GM19023 (cell line): ENCODE measurements at regions not wholly inside any gene's neighbourhood (a gene's known extent, or its start where the extent isn't known, plus 50 kb on each side); places are given as distances from the start of the nearest gene placed in this dataset.
"Not testable (repeated sequence)": the region's sequence is repeated elsewhere in the genome, so short reads cannot be mapped to it uniquely, and the experiment has no call there.

ENCODE experiments used
- ATAC-seq: cut with Tn5 transposase; IDR thresholded peaks from one replicate; pipeline ENCODE4 v1.9.1; 2021; ENCODE audit warnings: mild to moderate bottlenecking, moderate library complexity; ENCODE audit not compliant: unreplicated experiment

GRCh38 chr2:35199298-35199697 lies 1156.3 kb upstream of the CRIM1 start:
- no peak for ATAC-seq

- no peak for ATAC-seq
These were observed 1169.6 kb upstream of the CRIM1 start for GRCh38 chr2:35185861-35186412.

- ATAC-seq = no peak
These were observed 1171.1 kb upstream of the CRIM1 start for GRCh38 chr2:35184471-35184870.

DNA sequence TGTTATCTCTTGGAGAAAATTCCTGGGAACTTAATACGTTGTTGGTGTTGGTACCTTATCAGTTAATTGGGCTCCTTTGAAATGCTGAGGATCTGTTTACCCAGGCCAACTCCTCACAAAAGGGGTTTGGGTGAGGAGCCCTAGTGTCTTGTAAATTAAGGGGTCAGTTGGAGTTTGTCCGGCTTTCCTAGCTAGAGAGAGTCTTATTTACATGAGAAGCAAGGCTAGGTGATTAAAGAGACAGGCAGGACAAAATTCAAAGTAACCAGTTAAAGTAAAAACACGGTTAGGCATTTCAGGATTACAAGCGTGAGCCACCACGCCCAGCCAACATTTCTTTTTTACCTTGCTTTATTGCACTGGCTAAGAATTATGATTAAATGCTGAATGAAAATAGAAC lies 1178.9 kb upstream of the CRIM1 start:
- ATAC-seq = not testable (repeated sequence)

DNA sequence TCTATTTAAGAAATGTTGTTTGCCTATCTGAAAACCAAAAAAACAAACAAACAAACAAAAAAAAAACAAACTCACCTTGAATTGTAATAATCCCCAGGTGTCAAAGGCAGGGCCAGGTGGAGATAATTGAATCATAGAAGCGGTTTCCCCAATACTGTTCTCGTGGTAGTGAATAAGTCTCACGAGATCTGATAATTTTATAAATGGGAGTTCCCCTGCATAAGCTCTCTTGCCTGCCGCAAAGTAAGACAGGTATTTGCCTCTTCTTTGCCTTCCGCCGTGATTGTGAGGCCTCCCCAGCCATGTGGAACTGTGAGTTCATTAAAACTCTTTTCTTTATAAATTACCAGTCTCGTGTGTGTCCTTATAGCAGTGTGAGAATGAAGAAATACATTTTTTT lies 1180.7 kb upstream of the CRIM1 start:
- ATAC-seq = no peak

DNA sequence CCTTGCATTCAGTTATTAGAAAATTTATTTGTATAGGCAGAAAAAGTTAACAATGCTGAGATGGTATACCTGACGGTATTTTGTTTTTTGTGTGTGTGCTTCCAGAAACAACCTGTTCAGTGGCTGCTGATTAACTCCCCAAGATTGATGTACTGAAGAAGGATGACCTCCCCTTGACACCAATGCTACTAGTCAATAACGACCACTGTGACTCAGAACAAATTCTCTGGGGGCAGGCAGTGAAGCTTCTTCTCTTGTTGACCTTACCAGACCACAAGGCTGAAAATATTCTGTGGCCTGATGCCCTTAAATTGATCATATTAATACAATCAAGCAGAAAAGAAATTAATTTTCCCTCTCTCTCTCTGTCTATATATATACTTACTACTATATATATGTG lies 1182.9 kb upstream of the CRIM1 start:
- no peak for ATAC-seq

GRCh38 chr2:35168351-35168750 lies 1187.2 kb upstream of the CRIM1 start:
- no peak for ATAC-seq

DNA sequence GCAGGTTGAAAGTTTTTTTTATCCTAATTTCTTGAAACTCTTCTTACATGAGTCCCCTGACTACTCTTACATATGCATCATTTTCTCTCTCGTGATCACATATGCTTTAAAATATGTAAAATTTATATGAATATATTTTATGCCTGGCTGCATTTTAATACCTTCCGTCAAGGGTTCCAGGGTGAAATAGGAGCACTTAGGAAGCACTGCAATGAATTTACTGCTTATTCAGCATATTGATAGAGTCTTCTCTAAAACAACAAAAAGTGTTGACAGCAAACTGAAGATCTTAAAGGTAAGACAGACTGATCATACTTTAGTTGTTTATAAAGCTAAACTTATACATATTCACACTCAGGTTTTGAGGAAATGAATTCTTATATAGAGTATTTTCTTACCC lies 1191.6 kb upstream of the CRIM1 start:
- ATAC-seq = no peak

DNA sequence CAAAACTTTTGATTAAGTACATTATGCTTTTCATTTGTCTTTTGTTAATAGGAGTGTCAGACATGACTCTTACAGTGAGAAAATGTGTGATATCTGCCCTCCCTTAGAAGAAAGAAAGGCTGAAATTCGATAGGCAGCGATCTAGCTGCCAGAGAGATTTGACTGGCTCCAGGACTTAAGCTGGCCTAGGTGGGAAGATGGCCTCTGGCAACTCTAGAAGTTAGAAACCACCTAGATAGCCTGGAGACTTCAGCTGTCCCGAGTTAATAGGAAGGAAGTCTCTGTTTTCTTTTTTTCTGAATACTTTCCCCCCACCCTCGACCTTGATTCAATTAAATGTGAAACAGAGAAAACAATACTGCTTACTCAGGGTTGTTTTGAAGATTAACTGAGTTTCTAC lies 1194.7 kb upstream of the CRIM1 start:
- ATAC-seq = no peak

DNA sequence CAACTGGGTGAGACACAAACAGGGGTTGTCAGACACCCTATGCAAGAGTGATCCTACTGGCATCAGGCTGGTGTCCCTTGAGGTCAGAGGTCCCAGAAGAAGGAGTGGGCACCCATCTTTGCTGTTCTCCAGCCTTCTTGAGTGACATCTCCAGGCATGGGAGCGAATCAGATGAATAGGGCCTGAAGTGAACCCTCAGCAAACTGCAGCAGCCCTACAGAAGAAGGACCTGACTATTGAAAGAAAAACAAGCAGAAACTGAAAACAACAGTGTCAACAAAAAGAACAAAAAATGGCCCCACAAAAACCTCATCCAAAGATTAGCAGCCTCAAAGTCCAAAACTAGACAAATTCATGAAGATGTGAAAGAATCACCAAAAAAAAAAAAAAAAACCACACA lies 1229.7 kb upstream of the CRIM1 start:
- ATAC-seq = no peak

DNA sequence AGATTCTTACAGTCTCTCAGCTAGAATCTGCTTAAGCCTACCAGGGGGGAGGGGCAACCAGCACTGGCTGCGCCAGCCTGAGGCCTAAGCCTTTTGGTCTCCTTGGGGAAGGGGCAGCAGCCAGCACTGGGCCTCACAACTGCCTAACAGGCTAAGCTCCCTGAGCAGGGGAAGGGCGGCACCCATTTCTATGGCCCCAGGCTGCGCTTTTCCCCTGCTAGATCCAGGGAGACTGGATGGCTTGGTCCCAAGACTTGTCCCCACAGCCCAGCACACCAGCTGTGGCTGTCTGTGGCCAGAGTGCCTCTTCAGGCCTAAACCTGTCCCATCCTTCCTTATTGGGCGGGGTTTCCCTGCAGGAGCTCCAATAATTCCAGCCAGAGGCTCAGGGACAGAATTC lies 1230.3 kb upstream of the CRIM1 start:
- no peak for ATAC-seq

DNA sequence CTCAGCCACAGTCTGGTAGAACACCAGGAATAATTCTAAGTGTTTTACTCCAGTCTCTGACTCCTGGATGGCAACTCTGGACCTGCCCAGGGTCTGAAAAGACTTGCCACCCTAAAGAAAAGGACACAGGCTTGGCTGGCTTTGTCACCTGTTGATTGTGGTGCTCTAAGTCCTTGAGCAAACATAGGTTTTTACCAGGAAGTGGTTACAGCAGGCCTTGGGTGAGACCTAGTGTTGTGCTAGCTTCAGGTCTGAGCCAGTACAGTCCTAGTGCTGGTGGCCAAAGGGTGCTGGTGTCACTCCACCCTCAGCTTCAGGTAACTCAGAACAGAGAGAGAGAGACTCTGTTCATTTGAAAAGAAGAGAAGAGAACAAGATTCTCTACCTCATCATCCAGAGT lies 1239.4 kb upstream of the CRIM1 start:
- no peak for ATAC-seq

DNA sequence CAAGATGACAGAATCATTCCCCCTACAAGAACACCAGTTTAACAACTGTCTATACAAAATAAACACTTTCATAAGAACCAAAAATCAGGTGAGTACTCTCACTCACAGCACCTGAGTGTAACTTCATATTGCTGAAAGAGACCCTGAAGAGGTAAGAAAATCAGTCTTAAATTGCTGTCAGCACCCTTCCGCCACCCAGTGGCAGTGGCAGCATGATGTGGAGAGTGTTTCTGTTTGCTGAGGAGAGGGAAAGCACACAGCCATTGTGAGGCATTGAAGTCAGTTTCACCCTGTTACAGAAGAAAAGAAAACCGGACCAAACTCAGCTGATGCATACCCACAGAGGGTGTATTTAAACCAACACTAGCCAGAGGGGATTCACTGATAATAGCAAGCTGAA lies 1240.8 kb upstream of the CRIM1 start:
- ATAC-seq = no peak

GRCh38 chr2:35112367-35112766 lies 1243.2 kb upstream of the CRIM1 start:
- ATAC-seq = not testable (repeated sequence)

DNA sequence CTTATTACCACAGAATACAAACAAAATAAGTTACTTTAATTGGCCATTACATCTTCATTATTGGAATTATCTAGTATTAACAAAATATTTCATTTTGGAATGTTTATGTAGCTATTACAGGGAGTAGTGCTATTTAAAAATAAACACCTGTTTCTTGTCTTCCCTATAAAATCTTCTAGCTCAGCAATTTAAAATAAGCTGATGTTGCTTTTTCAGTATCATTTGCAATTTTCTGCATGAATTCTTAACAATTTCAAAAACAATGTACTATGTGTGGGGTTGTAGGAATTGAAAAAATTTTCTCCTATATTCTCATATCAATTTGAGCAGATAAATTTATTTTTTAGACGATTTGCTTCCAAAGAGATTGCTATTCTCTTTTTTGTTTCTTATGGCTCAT lies 1251.3 kb upstream of the CRIM1 start:
- ATAC-seq = no peak

DNA sequence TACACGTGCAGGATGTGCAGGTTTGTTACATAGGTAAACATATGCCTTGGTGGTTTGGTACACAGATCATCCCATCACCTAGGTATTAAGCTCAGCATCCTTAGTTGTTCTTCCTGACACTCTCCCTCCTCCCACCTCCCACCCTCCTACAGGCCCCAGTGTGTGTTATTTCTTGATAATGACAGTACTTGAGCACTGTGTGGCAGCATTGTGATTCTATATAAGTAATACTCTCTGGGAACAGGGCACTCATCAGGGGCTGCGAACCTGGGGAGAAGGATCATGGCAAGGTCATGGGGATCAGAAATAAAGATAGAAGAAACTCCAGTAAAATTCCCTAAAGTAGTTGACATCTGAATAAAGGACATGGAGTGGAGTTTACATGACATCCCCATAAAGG lies 1256.2 kb upstream of the CRIM1 start:
- no peak for ATAC-seq

DNA sequence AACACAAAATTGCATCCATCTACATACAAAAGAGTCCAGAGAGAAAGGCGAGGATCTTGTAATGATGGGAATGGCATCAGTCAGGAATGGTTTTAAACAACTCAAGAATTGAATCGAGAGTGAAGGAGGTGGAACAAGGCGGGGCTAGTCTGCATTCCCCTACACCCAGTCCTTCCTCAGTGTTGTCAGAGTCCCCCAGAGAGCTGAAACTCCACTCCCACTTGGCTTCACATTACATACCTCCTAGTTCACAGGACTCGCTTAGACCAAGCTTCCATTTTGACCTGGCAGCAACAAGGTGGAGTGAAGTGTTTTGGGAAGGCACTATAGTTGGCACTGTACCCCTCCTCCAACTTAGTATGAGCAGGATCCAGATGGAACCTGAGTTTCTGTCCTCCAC lies 1273.5 kb upstream of the CRIM1 start:
- ATAC-seq = no peak

DNA sequence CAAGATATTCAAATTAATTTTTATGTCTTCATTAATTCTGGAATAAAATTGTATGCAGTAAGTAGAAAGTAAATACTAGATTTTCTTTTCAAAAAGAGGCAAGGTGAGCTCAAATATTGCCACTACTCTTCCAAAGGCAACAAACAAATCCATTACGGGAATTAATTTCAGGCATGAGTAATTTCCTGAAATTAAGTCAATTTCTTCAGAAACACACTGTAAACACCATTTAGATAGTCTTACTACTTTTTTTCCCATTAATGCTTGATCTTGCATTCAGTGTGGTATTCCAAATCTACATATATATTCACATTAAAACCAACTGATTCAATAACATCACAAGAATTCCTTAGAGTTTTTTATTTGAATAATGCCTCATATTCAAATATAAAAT lies 1274.0 kb upstream of the CRIM1 start:
- no peak for ATAC-seq

GRCh38 chr2:35081001-35081621 lies 1274.5 kb upstream of the CRIM1 start:
- ATAC-seq = no peak

GRCh38 chr2:35080231-35080910 lies 1275.2 kb upstream of the CRIM1 start:
- ATAC-seq = no peak

DNA sequence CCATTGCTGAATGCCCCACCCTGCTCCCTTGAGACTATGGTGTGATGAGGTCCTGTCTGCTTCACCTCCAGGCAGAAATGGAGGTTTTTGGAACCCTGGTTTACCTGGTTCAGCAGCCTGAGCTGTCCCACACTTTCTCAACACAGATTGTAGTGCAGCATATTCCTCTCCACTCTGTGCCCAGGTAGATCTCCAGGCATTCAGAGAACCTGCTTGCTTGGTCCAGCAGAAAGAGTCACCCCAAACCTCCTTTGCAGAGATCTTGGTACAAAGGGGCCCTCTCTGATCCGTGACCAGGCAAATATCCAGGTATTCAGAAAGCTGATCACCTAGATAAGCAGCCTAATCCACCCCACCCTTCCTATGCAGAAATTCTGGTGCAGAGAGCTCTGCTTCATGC lies 1288.2 kb upstream of the CRIM1 start:
- no peak for ATAC-seq

DNA sequence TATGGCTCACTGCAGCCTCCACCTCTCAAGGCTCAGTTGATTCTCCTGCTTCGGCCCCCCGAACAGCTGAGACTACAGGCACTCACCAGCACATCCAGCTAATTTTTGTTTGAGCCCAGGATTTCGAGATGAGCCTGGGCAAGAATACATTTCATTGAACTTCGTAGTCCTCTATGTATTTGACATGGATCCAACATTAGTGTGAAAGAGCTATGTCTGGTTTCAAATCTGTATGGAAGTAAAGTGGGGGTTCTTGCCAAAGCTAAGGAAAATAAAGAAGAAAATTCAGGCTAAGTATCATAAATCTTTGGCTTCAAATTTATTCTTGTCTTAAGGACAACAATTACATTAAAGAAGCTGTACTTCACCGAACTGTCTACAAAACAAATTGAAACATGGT lies 1291.7 kb upstream of the CRIM1 start:
- no peak for ATAC-seq

GRCh38 chr2:35035883-35036282 lies 1319.7 kb upstream of the CRIM1 start:
- no peak for ATAC-seq
